ENCODE measurements at regions not wholly inside any gene's neighbourhood (a gene's known extent, or its start where the extent isn't known, plus 50 kb on each side); places are given as distances from the start of the nearest gene placed in this dataset.
"Not testable (repeated sequence)": the region's sequence is repeated elsewhere in the genome, so short reads cannot be mapped to it uniquely, and the experiment has no call there.

DNA sequence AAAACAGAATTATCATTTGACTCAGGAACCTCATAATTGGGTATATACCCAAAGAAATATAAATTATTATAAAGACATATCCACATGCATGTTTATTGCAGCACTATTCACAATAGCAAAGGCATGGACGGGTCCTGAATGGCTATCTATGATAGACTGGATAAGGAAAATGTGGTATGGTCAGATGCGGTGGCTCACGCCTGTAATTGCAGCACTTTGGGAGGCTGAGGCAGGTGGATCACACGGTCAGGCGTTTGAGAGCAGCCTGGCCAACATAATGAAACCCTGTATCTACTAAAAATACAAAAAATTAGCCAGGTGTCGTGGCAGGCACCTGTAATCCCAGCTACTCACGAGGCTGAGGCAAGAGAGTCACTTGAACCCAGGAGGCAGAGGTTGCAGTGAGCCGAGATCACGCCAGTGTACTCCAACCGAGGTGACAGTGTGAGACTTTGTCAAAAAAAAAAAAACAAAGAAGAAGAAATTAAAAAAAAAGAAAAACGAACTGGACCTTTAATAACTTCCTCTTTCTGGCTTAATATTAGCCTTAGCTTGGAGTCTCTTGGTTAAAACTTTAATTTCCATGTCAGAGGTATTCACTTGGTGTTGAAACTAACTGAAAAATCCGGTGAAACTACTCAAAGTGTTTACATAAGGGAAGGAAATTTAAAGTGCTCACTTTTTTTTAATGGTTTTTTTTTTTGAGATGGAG lies 104.4 kb downstream of the ZNF486 start:
- CTCF ChIA-PET = interaction anchor here (0.7 kb wide), 1 partner anchor 312 kb away, joined by 6 read pairs; no protein-coding TSS in a partner anchor
- DNase-seq = no peak
- Histone ChIP-seq H3K4me2 (no peak overlapping the region), H3K27me3 (ENCODE audit: insufficient read depth, low read depth) (no peaks in the 10 kb centered on the region), H3K4me1 (replicated peaks; ENCODE audit: insufficient read depth) (no peaks in the 10 kb centered on the region), H3K36me3 (ENCODE audit: low read depth) (no peaks in the 10 kb centered on the region), H3K79me2 (ENCODE audit: low read depth) (no peaks in the 10 kb centered on the region), H3F3A (ENCODE audit: insufficient read depth, low read depth) (no peaks in the 10 kb centered on the region), H3K27ac (no peak overlapping the region), H3K9me2 (ENCODE audit: insufficient read depth) (no peaks in the 10 kb centered on the region), H4K20me1 (ENCODE audit: insufficient read depth) (no peaks in the 10 kb centered on the region), H3K9me3 (ENCODE audit: insufficient read depth, low read depth) (0 out of 2 replicates have a peak, but pooled peaks cover 2% of the 10 kb centered on the region), H3K4me3 (no peak overlapping the region), H2AFZ (no peak overlapping the region)
- intact Hi-C loops (cut with micrococcal nuclease; ENCODE audit: unreplicated experiment) = no loop called here
- BruUV-seq (replicated peaks) = no TSS peak
- TF ChIP-seq EZH2 (IDR thresholded peaks at IDR 0.05; ENCODE audit: low read depth) = no peak
- TF ChIP-seq, protein P1, sequence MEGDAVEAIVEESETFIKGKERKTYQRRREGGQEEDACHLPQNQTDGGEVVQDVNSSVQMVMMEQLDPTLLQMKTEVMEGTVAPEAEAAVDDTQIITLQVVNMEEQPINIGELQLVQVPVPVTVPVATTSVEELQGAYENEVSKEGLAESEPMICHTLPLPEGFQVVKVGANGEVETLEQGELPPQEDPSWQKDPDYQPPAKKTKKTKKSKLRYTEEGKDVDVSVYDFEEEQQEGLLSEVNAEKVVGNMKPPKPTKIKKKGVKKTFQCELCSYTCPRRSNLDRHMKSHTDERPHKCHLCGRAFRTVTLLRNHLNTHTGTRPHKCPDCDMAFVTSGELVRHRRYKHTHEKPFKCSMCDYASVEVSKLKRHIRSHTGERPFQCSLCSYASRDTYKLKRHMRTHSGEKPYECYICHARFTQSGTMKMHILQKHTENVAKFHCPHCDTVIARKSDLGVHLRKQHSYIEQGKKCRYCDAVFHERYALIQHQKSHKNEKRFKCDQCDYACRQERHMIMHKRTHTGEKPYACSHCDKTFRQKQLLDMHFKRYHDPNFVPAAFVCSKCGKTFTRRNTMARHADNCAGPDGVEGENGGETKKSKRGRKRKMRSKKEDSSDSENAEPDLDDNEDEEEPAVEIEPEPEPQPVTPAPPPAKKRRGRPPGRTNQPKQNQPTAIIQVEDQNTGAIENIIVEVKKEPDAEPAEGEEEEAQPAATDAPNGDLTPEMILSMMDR (conservative IDR thresholded peaks at IDR 0.05) = no peak
- POLR2A ChIA-PET (ENCODE audit: unreplicated experiment) = no interaction called here

DNA sequence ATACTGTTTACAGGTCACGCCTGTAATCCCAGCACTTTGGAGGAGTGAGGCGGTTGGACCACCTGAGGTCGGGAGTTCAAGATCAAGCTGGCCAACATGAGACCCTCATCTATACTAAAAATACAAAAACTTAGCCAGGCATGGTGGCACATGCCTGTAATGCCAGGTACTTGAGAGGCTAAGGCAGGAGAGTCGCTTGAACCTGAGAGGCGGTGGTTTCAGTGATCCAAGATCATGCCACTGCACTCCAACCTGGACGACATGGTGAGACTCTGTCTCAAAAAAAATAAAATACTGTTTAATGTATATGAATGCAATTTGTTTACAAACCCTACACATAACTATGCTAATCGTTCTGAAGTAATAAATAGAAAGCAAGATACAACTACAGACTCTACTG lies 102.4 kb downstream of the ZNF486 start:
- no peak overlapping the region for H3K4me3 ChIP-seq
- H3K79me2 ChIP-seq (ENCODE audit: low read depth) = no peaks in the 10 kb centered on the region

DNA sequence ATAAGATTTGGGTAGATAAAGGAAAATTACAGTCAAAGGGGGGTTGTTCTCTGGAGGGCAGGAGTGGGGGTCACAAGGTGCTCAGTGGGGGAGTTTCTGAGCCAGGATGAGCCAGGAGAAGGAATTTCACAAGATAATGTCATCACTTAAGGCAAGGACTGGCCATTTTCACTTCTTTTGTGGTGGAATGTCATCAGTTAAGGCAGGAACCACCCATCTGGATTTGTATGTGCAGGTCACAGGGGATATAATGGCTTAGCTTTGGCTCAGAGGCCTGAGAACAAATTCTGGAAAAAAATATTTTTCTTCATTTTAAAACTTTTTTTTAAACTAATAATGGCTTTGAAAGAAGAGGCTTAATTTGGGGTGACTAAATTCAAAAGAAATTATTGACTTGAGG lies 94.5 kb downstream of the ZNF486 start:
- DNase-seq; H3K36me3 ChIP-seq (ENCODE audit: low read depth); CTCF ChIA-PET; intact Hi-C loops (cut with micrococcal nuclease; ENCODE audit: unreplicated experiment); H3K4me1 ChIP-seq (replicated peaks; ENCODE audit: insufficient read depth); BruUV-seq (replicated peaks); H3F3A ChIP-seq (ENCODE audit: insufficient read depth, low read depth); H3K79me2 ChIP-seq (ENCODE audit: low read depth); H3K27ac ChIP-seq; H4K20me1 ChIP-seq (ENCODE audit: insufficient read depth); H3K9me2 ChIP-seq (ENCODE audit: insufficient read depth); POLR2A ChIA-PET (ENCODE audit: unreplicated experiment); H3K4me2 ChIP-seq; H3K4me3 ChIP-seq; H2AFZ ChIP-seq; H3K9me3 ChIP-seq (ENCODE audit: insufficient read depth, low read depth); H3K27me3 ChIP-seq (ENCODE audit: insufficient read depth, low read depth): not testable (repeated sequence)

More for the DNA sequence above, 102.4 kb downstream of the ZNF486 start:
- no peak overlapping the region for H3K27ac ChIP-seq
- no peaks in the 10 kb centered on the region for H3K4me1 ChIP-seq (replicated peaks; ENCODE audit: insufficient read depth)
- DNase-seq = no peak
- H3K36me3 ChIP-seq (ENCODE audit: low read depth) = no peaks in the 10 kb centered on the region
- H3K4me2 ChIP-seq = no peak overlapping the region
- no peak overlapping the region for H2AFZ ChIP-seq
- intact Hi-C loops (cut with micrococcal nuclease; ENCODE audit: unreplicated experiment) = no loop called here
- ChIA-PET CTCF (no interaction called here), POLR2A (ENCODE audit: unreplicated experiment) (no interaction called here)
- no TSS peak for BruUV-seq (replicated peaks)
- H3K27me3 ChIP-seq (ENCODE audit: insufficient read depth, low read depth) = no peaks in the 10 kb centered on the region
- no peaks in the 10 kb centered on the region; the same call in 1 of the 2 replicates for H3K9me2 ChIP-seq (ENCODE audit: insufficient read depth)
- TF ChIP-seq, protein P1 (conservative IDR thresholded peaks at IDR 0.05) = no peak
- TF ChIP-seq EZH2 (IDR thresholded peaks at IDR 0.05; ENCODE audit: low read depth) = no peak
- H3F3A ChIP-seq (ENCODE audit: insufficient read depth, low read depth) = no peaks in the 10 kb centered on the region
- H4K20me1 ChIP-seq (ENCODE audit: insufficient read depth) = no peaks in the 10 kb centered on the region
- 0 out of 2 replicates have a peak, but pooled peaks cover 2% of the 10 kb centered on the region for H3K9me3 ChIP-seq (ENCODE audit: insufficient read depth, low read depth)

DNA sequence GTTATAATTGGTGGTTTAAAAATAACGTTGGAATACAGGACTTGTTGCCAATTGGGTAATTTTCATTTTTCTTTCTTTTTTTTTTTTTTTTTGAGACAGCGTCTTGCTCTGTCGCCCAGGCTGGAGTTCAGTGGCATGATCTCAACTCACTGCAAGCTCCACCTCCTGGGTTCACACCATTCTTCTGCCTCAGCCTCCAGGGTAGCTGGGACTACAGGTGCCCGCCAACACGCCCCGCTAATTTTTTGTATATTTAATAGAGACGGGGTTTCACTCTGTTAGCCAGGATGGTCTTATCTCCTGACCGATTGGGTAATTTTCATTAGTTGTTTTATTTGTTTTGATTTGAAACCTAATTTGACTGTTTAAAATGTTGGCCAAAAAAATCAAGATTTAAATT lies 93.7 kb downstream of the ZNF486 start:
- DNase-seq; intact Hi-C loops (cut with micrococcal nuclease; ENCODE audit: unreplicated experiment); H3K9me2 ChIP-seq (ENCODE audit: insufficient read depth); H3F3A ChIP-seq (ENCODE audit: insufficient read depth, low read depth); H3K4me1 ChIP-seq (replicated peaks; ENCODE audit: insufficient read depth); H3K27ac ChIP-seq; H3K36me3 ChIP-seq (ENCODE audit: low read depth); H3K4me2 ChIP-seq; H3K27me3 ChIP-seq (ENCODE audit: insufficient read depth, low read depth); BruUV-seq (replicated peaks); POLR2A ChIA-PET (ENCODE audit: unreplicated experiment); H3K9me3 ChIP-seq (ENCODE audit: insufficient read depth, low read depth); H3K4me3 ChIP-seq; CTCF ChIA-PET; H3K79me2 ChIP-seq (ENCODE audit: low read depth); H4K20me1 ChIP-seq (ENCODE audit: insufficient read depth); H2AFZ ChIP-seq: not testable (repeated sequence)

Data from PC-9 (cell line).